ENCODE measurements at regions not wholly inside any gene's neighbourhood (a gene's known extent, or its start where the extent isn't known, plus 50 kb on each side); places are given as distances from the start of the nearest gene placed in this dataset.

- TF ChIP-seq CTCF (IDR thresholded peaks at IDR 0.05) (no peak), POLR2AphosphoS5 (IDR thresholded peaks at IDR 0.05) (no peak), EP300 (IDR thresholded peaks at IDR 0.05) (no peak)
Measured at GRCh38 chr6:95135182-95135581, 442.2 kb upstream of the MANEA start.

All from suprapubic skin (tissue), 4 donors.